Kidney glomerular epithelial cell (primary cell): ENCODE measurements at regions not wholly inside any gene's neighbourhood (a gene's known extent, or its start where the extent isn't known, plus 50 kb on each side); places are given as distances from the start of the nearest gene placed in this dataset.

ENCODE experiments used
- DNase-seq: peaks from one replicate; lab custom pipeline; 2025; lab: John Stamatoyannopoulos, UW

DNA sequence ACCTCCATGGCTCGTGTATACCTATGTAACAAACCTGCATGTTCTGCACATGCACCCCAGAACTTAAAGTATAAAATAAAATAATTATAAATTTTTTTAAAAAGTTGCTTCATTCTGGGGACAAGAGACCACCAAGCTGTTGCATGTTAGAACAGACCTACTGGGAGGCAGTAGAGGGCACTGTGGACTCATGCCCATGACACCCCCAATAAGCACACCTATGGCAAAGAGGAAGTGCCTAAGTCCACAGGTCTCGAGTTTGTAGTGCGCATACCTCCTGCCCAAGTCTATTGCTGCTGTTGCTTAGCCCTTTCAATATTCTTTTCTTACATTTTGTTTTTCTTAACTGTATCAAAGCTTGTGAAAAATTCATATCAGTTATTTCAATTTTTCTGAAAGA is 267.9 kb upstream of the THBS1 start:
- no peak for DNase-seq

DNA sequence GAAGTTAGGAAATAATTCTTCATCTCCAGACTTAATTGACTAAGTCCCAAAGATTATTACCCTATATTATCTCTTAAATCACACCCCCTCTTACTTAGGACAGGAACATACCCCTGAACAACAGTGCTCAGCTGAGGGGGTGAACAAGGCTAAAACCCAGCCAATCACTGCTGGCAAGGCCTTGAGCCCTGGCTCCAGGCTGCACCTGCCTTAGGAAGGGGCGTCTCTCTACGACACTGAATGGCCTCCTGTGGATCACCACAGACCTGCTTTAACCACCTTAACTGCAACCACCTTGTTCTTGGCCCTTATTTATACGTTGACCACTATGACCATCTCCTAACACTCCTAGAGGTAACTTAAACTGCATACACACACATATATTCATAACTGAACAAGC is 267.4 kb upstream of the THBS1 start:
- DNase-seq, result no peak

DNA sequence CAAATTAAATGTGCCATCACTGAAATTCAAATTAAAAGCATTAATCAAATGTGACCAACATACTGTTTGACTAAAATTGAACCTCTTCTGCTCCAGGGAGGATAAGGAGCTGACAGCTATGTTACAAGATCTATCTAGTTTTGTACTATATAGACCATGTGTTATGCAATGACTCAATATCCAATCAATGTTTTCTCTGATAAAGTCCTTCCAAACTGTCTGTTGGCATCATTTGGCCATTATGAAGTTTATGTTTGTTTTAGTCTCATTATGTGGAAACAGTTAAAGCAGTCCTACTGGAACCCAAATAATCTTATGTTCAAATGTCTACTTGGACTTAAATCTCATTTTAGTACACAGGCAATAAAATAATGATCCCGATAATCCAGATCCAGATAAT is 267.0 kb upstream of the THBS1 start:
- DNase-seq, result no peak

DNA sequence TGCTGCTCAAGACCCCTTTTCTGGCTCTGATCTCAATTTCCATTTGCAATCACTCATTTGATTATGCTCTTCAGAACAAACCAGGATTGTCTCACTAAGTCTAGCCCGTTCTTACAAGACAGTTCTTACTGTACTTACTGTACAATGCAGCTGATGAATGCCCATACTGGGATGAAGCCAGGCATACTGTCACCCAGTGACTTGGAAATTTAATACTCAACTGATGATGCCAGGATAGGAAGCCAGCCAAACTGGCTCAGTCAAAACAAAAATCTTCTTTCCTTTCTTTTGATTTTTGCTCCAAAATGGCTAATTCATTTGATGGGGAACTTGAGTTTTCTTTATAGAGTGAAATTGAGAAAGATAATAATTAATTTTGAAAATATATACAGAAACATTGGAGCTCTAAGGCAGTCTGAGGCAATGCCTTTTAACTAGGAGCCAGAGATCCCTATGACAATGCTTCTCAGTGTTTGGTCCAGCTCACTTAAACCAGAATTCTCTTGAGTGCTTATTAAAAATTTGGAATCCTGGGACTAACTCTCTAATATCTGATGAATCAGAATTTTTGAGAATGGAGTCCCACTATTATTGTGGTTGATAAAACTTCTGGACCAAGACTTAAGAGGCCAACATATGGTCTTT is 265.6 kb upstream of the THBS1 start:
- DNase-seq, result no peak

DNA sequence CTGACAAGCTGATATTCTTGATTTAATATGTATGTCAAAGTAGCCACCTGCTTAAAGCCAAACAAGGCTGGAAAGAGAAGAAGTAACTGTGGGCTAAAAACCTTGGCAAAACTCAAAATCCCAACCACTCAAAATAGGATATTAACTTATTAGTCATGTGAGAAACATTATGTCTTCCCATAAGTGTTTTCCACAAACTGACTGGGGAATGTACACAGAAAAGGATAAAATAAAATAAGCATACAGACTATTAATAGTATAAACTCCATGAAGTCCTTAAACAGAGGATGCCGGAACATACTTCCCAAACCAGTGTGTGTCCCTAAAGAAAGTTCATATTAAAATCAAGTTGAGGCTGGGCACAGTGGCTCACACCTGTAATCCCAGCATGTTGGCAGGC is 263.7 kb upstream of the THBS1 start:
- no peak for DNase-seq

DNA sequence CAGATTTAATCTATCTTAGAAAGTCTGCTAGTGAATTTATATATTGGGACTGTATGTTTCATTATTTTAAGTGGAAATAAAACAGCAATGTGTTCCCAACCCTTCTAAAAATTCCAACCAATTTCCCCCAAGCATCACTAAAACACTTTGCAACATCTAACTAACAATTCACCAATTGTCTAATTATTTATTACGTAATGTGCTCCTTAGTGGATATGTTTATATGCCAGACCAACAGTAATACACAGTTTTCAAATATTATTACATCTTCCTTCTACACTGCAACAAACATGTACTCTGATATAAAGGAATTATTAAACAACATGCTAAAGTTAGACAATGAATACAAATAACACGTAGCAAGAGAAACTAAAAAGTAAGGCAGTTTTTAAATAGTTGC is 262.6 kb upstream of the THBS1 start:
- DNase-seq, result no peak

DNA sequence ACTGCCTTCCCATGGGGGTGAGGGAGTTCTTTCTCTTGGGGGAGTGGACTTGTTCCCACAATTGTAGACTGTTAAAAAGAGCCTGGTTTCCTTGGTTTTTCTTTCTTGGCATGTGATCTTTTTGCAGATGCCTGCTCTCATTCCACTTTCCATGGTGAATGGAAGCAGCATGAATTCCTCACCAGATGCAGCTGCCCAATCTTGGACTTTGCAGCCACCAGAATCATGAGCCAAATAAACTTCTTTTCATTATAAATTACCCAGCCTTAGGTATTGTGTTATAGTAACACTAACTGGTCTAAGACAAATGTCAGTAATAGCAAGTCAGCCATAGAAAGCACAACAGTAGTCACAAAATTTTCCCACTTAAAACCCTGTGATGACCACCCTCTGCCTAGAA is 260.5 kb upstream of the THBS1 start:
- DNase-seq, result no peak

DNA sequence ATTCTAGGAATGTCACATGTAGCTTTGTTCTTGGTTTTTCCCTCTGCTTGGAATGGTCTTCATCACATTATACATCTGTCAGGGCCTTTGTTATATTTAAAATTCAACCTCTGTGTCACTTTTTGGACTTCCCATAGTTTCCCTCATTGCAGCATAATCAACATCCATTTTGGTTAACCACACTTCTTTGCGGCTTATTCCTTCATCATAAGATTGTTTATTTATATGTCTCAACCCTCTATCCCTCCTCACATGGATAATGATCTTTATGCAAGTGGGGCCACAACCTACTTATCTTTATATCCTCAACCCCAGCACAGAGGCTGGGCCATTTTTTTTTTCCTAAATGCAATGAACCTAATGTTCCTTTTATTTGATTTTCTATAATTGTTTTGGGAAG is 260.0 kb upstream of the THBS1 start:
- DNase-seq, result no peak

DNA sequence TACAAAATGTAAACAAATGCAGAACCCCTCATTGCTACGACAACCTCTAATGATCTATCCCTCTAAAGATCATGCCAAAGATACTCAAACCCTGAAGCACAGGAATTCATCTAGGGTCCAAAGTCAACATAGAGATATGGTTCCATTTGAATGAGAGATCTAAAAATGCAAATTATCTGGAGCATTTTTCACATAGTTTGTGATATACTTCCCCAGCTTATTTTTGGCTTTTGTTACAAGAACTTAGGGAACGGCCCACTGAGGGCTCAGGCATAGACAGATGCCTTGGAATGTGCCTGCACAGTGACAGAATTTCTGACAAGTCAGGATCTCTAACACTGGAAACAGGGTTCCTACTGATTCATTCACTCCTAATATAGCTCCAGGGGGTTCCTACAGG is 258.9 kb upstream of the THBS1 start:
- no peak for DNase-seq

DNA sequence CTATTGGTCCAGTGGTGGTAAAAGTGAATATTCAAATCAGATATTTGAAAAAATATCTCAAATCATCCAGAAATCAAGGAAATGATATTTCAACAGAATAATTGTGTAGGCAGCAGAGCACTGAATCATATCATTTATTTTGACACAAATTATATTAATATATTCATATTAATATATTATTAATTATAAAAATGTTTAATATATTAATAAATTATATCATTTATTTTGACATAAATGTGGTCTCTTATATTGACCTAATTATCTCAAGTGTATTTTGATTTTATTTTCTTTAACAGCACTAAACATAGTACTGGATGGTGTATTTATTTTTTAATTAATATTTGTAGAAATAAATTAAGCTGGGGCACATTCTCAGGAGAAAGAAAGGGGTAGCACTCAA is 257.7 kb upstream of the THBS1 start:
- no peak for DNase-seq

DNA sequence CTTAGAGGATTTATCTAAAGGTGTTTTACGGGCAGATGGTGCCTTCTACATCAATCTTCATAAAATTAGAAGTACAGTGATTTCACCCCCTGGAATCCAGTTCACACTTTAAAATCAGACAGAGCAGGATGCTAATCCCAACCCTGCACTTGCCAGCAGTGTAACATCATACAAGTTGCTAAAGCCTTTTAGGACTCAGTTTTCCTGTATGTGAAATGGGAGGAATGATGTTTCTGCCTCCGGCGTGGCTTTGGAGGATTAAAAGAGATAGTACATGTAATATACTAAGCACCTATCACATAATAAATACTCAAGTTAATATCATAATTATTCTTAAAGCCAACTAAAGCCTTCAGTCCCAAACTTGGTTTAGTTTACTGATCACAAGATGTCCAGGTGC is 257.2 kb upstream of the THBS1 start:
- DNase-seq, result no peak

DNA sequence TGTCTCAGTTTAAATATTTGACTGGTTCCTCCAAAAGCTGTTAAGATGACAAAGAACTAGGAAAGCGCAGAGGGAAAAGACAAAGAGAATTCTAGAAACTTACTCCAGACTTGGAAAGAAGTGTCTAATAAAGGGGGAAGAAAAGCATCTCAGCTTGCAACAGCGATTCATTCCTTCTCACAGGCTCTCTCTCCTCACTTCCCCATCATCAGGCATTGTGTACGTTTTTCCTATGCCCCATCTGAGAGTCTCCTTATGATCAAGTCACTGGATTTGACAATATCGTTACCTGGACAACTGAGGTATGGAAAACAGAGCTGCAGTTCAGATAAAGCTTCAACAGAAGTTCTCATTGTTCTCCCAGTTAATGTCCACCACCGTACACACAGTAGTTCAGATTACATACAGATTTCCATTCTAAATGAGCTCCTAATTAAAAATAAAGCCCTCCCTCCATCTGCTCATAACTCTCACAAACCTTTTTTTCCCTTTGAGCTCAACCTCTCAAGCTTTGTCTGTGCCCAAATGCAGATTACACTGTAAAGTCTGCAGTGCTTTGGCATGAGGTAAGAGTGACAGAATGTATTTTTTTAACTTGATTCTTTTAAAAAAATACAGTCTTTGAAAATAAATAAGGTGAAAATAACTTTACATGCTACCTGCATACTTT is 254.4 kb upstream of the THBS1 start:
- DNase-seq, result no peak

DNA sequence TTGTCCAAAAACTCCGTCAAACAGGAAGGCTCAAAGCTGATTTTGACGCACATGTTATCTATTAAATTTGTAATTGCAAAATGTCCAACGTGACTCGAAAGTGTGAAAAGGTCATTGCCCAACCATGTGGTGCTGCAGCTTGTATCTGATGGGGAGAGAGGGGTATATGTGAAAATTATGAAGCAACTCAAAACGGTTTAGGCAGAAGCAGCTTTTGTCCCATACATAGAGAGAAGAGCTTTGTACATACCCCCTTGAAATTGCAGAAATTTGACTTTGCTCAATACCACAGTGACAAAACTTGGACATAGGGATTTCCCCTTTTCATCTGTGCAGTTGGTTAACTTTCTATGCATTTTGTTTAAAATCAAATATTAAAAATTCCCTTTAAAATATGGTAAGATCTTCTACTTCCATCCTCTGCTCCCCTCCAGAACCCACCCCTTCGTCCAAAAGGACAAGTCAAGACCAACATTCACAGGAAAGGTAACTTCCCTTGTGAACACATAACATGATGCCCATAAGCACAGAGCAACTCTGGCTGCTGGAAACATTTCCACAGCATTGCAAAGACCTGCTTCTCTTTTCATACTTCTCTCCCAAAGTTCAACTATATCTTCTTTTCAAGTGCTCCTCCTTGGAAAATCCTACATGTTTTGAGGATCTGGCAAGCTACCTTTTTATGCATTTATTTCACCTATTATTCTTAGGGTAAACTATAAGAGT is 253.7 kb upstream of the THBS1 start:
- DNase-seq, result no peak

DNA sequence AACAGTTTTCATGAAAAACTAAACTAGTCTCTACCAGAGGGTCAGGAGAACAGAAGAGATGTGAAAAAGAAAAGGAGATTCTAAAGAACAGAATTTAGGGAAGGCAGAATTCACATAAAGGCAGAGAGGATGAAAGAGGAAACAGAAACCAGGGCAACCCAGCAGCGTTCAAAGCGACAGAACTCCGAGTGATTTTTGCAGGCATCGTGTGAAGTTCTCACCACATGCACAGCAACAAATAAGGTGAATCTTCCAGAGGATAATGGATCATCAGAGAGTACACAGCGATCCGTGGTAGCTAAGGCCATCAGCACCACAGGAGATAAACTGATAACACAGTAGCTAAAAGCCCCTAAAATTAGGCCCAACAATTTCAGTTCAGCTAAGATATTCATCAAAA is 250.8 kb upstream of the THBS1 start:
- DNase-seq, result no peak

DNA sequence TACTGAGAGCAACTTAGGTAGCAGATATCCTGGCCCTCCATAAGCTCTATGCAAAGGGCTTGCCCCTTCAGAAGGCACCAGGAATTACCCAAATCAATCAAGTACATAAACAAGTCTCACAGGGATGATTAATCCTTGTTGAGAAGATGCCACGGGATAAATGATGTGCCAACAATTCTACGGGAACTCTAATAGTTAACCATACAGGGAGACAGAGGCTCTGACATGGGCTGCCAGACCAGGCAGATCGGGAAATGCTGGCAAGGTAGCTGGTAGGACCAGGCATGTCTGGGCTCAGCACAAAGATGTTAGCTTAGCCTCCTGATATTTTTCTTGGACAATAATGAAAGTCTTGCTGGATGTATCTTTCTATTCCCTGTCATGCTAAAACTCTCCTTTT is 249.3 kb upstream of the THBS1 start:
- DNase-seq, result no peak

DNA sequence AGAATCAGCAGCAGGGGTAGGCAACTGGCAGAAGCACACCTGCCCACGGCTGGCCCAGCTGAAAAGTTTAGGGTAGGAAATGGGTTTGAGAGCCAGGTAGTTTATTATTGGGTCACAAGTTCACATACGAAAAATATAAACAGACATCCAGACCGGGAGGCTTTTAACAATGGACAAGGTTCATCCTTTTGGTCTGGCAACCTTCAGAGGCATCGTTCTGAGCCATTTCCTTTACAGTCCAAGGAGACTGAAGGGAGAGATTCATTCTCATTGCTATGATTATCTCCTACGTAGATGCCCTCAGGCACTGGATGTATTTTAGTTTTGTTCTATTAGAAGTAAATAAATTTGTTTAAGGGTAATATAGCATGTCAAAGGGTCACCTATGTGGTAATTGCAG is 248.0 kb upstream of the THBS1 start:
- no peak for DNase-seq

DNA sequence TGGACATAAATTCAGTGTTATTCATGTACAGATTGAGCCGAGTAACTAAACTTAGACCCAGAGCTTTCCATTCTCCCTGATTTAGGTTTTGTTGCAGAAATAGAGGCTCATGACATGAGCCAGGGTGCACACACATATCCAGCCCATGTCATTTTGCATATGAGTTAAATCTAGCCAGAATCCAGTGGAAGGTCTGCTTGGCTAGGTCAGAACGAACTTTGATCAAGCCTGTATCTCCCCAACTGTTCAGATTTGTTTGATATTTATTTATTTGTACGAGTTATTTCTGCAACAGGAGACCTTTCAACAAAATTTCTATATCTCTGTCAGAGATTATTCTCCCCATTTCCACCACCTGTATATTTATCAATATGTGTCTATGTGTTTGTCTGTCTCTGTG is 247.5 kb upstream of the THBS1 start:
- DNase-seq, result no peak

DNA sequence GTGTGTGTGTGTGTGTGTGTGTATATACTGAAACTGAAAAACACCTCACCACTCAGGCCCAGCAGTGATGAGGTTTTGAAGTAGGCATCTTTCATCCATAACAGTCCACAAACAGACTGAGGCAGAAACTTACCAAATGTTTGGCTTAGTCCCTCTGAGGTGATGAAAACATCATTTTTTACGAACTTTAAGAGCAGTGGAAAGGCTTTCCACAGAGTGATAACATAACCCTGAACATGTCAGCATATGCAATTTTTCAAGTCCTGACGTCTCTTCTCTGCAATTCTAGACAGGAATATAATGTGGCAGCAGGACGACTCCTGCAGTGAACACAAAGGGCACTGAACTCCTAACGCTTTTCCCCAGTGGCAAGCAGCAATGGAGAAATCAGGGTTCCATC is 247.0 kb upstream of the THBS1 start:
- no peak for DNase-seq

DNA sequence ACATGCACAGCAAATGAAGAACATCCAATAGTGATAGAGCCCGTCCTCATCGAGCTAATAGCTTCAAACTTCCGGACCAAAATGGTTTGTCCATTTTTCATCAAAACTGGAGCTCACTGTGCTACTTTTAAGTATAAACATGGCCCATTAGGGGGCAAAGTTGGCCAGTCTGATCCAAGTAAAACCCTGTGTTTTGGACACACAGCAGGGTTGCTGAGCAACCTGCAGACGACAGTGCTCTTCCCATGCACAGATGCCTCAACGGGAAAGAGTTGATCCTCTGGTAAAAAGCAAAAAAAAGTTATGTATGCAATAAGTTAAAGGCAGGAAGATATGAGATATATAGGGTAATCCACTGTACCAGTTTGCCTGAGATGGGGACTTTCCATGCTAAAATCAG is 244.0 kb upstream of the THBS1 start:
- no peak for DNase-seq

DNA sequence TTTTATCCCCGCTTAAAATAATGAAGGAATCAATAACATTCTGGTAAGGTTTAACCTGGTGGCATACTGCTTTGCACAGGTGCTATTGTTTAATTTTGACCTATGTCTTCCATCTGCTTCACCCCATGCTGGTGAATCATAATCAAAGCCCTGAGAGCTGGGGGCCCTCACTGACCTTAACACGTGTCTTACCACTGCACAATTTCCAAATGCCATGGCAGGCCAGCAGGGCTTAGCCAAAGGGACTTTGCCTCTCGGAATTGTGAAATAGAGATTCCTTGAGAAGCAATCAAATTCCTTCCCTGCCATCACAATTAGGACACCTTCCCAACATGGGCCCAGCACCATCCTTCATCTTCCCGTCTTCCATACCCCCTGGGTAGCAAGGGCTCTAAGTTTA is 242.6 kb upstream of the THBS1 start:
- DNase-seq, result no peak

DNA sequence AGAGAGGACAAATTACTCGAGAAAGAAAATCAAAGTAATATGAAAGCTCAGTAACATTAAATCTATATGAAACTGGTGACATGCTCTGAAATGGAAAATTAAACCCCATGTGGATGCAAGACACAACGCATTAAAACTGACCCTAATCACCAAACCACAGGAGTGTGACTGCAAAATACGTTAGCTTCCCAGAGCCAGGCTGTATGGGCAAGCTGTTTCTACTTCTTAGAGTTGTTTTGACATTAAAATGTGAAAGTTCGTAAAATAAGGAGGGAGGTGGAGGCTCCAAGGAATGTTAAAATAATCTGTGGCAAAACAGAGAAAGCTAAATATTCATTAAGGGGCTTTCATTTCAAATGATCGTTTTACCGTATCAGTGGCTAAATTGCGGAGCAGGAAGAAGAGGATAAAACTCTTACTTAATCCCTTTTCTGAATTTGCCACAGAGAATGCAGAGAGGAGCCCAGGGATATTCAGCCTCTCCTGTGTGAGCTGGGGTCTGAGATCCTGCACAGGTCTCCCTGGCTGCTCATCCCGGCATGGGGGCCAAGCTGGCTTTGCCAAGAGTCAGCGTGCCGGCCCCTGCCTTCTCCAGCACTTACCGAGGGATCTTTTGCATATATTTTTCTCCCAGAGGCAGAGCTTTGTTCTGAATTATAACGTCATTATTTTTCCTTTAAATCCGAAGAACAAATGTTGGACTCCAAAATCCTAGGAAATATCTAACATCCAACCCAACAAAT is 239.8 kb upstream of the THBS1 start:
- DNase-seq, result no peak

DNA sequence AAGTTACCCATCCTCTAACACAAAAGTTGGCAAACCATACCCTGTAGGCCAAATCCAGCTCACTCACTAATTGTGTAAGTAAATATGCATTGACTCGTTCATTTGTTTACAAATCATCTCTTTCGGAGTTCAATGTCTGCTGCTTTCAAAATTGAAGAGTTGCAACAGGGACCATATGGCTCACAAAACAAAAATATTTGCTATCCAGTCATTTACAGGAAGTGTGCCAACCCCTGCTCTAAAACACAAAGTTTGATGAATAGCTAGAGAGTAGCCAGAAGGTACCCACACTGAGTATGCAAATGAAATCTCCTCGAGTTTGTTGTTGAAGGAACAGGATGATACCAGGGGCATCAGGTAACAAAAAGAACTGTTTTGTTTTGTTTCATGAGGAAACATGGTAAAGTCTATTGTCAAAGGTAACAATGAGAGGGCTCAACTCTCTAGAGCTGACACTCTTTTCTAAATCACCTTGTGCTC is 236.2 kb upstream of the THBS1 start:
- DNase-seq, result no peak

DNA sequence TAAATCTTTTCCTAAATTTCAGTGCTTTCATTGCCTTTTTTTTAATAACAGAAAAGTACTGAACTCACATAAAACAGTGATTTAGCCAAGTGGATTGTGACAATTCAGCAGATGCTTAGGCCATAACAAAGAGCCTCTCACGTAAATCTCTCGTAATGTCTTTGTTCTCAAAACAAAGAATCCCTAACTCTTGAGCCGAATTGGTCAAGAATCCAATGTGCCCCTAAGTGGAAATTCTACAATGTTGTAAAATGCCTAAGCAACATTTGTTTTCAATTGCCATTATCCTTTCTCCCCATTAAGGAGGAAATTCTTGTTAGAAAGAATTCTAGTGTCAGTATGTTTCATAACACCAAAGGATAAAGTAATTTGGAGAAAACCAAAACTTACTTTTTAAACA is 235.7 kb upstream of the THBS1 start:
- no peak for DNase-seq
